Activated T-cell treated with anti-CD3 and anti-CD28 coated beads for 4 hours (primary cell): ENCODE measurements at regions not wholly inside any gene's neighbourhood (a gene's known extent, or its start where the extent isn't known, plus 50 kb on each side); places are given as distances from the start of the nearest gene placed in this dataset.

Experiments used
- DNase-seq: peaks from one replicate; pipeline ENCODE4 v3.0.0-alpha.2; 2020

- DNase-seq: no peak
Observed at GRCh38 chr7:34277016-34277802, 371.9 kb downstream of the BMPER start.

- no peak for DNase-seq
Observed at GRCh38 chr7:34277803-34278199, 372.5 kb downstream of the BMPER start.

GRCh38 chr7:34281260-34281659 is 375.9 kb downstream of the BMPER start:
- DNase-seq: no peak

- DNase-seq: no peak
Observed at GRCh38 chr7:34282271-34282670, 375.7 kb upstream of the NPSR1 start.

- no peak for DNase-seq
Observed at GRCh38 chr7:34296663-34297062, 361.4 kb upstream of the NPSR1 start.

GRCh38 chr7:34298492-34299013 is 359.5 kb upstream of the NPSR1 start:
- no peak for DNase-seq

GRCh38 chr7:34299066-34299465 is 359.0 kb upstream of the NPSR1 start:
- no peak for DNase-seq

- no peak for DNase-seq
Observed at GRCh38 chr7:34307540-34307939, 350.5 kb upstream of the NPSR1 start.

- DNase-seq: no peak
Observed at GRCh38 chr7:34308595-34308994, 349.4 kb upstream of the NPSR1 start.

GRCh38 chr7:34309116-34309515 is 348.9 kb upstream of the NPSR1 start:
- DNase-seq: no peak

- no peak for DNase-seq
Observed at GRCh38 chr7:34309584-34309983, 348.4 kb upstream of the NPSR1 start.

GRCh38 chr7:34311591-34311990 is 346.4 kb upstream of the NPSR1 start:
- no peak for DNase-seq

GRCh38 chr7:34312624-34313023 is 345.4 kb upstream of the NPSR1 start:
- no peak for DNase-seq

GRCh38 chr7:34313289-34313688 is 344.7 kb upstream of the NPSR1 start:
- no peak for DNase-seq

GRCh38 chr7:34315032-34315431 is 343.0 kb upstream of the NPSR1 start:
- no peak for DNase-seq

GRCh38 chr7:34317039-34317438 is 341.0 kb upstream of the NPSR1 start:
- no peak for DNase-seq

- no peak for DNase-seq
Observed at GRCh38 chr7:34320412-34320811, 337.6 kb upstream of the NPSR1 start.

- DNase-seq: peak; percentile 2
Observed at GRCh38 chr7:34320926-34321661, 336.9 kb upstream of the NPSR1 start.

- DNase-seq: no peak
Observed at GRCh38 chr7:34322841-34323240, 335.2 kb upstream of the NPSR1 start.

- no peak for DNase-seq
Observed at GRCh38 chr7:34327681-34328080, 330.3 kb upstream of the NPSR1 start.

- DNase-seq: no peak
Observed at GRCh38 chr7:34330308-34330707, 327.7 kb upstream of the NPSR1 start.

GRCh38 chr7:34331102-34331501 is 326.9 kb upstream of the NPSR1 start:
- no peak for DNase-seq

GRCh38 chr7:34332006-34332405 is 326.0 kb upstream of the NPSR1 start:
- DNase-seq: no peak

- DNase-seq: no peak
Observed at GRCh38 chr7:34333184-34333583, 324.8 kb upstream of the NPSR1 start.
